K562 (cell line): ENCODE measurements at regions not wholly inside any gene's neighbourhood (a gene's known extent, or its start where the extent isn't known, plus 50 kb on each side); places are given as distances from the start of the nearest gene placed in this dataset.
A peak's percentile ranks its signal among the peaks of the same experiment; 100 is the strongest.
"Not testable (repeated sequence)": the region's sequence is repeated elsewhere in the genome, so short reads cannot be mapped to it uniquely, and the experiment has no call there.

Experiments
- ATAC-seq: fragments of 200-7000 bp; cut with Tn5 transposase; 3 replicates; pipeline ENCODE4 v1.9.1; 2020; ENCODE audit warnings: moderate library complexity
- BruUV-seq: library from RNA; stranded (reverse); fragments of 400-500 nt; replicated peaks from 2 replicates; lab custom pipeline; 2021; lab: Mats Ljungman, UMichigan
- CTCF ChIA-PET: fragments of 300-600 bp; formaldehyde crosslinking; extraction: SDS; loops from one replicate; lab custom pipeline; 2021; ENCODE audit warnings: low intra/inter-chr PET ratio; lab: Yijun Ruan, JAX
- POLR2A ChIA-PET: fragments of 300-600, 350-650 bp; sonication (Branson Sonifier 250); formaldehyde crosslinking; extraction: SDS; loops from one replicate; lab custom pipeline; 2021; ENCODE audit warnings: antibody characterized with exemption, inconsistent platforms; lab: Yijun Ruan, JAX
- DNase-seq, 4 experiments: peaks; one replicate each; pipeline versions ENCODE4 v3.0.0 to v3.0.0-alpha.2; 2011 to 2018; ENCODE audit warnings: low spot score in 3 of 4, mixed read lengths in 3 of 4; ENCODE audit errors: extremely low read depth in 1 of 4
- FAIRE-seq: peaks from 2 replicates; lab custom pipeline; 2011; peaks lifted over from hg19 to GRCh38; lab: Jason Lieb, UNC
- H2AFZ ChIP-seq: 2 replicates; pipeline ENCODE4 v1.6.0; 2011; ENCODE audit warnings: low read depth, low read length, control low read depth, inconsistent platforms
- H3K27ac ChIP-seq: fragments of 200-600 bp; 3 replicates; pipeline ENCODE4 v1.8.0; 2011; ENCODE audit warnings: low read depth, mild to moderate bottlenecking, control low read depth, inconsistent platforms, low read length, moderate library complexity, mixed read lengths; ENCODE audit errors: extremely low read depth
- H3K27me3 ChIP-seq, 2 experiments: fragments of 300-600 bp in 1 of 2; 2 replicates in 1 of 2; 3 replicates in 1 of 2; pipeline versions ENCODE4 v1.6.0 to v1.8.0; 2011; ENCODE audit warnings: inconsistent platforms in 2 of 2, low read length in 2 of 2, mild to moderate bottlenecking in 1 of 2, mixed read lengths in 1 of 2, moderate library complexity in 1 of 2; ENCODE audit not compliant: control insufficient read depth in 2 of 2, insufficient read depth in 2 of 2
- H3K36me3 ChIP-seq: fragments of 300-600 bp; 3 replicates; pipeline ENCODE4 v1.8.0; 2011; ENCODE audit warnings: mild to moderate bottlenecking, low read length, inconsistent platforms; ENCODE audit not compliant: control insufficient read depth, insufficient read depth
- H3K4me1 ChIP-seq, 2 experiments: fragments of 200-600 bp in 1 of 2; replicated peaks in 1 of 2; 2 replicates in 1 of 2; 3 replicates in 1 of 2; pipeline versions ENCODE4 v1.5.1 to v1.8.0; 2011; ENCODE audit warnings: inconsistent platforms in 2 of 2, low read length in 2 of 2, mild to moderate bottlenecking in 1 of 2, mixed read lengths in 1 of 2, moderate library complexity in 1 of 2; ENCODE audit not compliant: control insufficient read depth in 2 of 2, insufficient read depth in 2 of 2
- H3K4me2 ChIP-seq: 2 replicates; pipeline ENCODE4 v1.6.1; 2011; ENCODE audit warnings: low read length, control low read depth, inconsistent platforms, mixed read lengths; ENCODE audit not compliant: insufficient read depth
- H3K4me3 ChIP-seq: fragments of 200-600 bp; sonication (generic), shearing (Covaris generic); 2 replicates; pipeline ENCODE4 v1.5.1; 2016; ENCODE audit warnings: control low read depth, inconsistent platforms
- H3K79me2 ChIP-seq: fragments of 200-600 bp; 3 replicates; pipeline ENCODE4 v1.8.0; 2011; ENCODE audit warnings: low read length, inconsistent platforms; ENCODE audit not compliant: control insufficient read depth, insufficient read depth
- H3K9ac ChIP-seq, 2 experiments: 2 replicates each; pipeline versions ENCODE4 v1.6.0 to v1.6.1; 2011; ENCODE audit warnings: low read depth in 2 of 2, low read length in 2 of 2, control low read depth in 1 of 2, inconsistent platforms in 1 of 2, mild to moderate bottlenecking in 1 of 2, mixed read lengths in 1 of 2; ENCODE audit not compliant: insufficient read depth in 1 of 2
- H3K9me1 ChIP-seq: one replicate; pipeline ENCODE4 v1.6.0; 2011; ENCODE audit warnings: inconsistent platforms, mild to moderate bottlenecking, low read length, moderate library complexity; ENCODE audit not compliant: control insufficient read depth, insufficient read depth
- H3K9me3 ChIP-seq: replicated peaks from 2 replicates; pipeline ENCODE4 v1.5.1; 2011; ENCODE audit warnings: low read depth, low read length, inconsistent platforms; ENCODE audit not compliant: control insufficient read depth, insufficient read depth
- H4K20me1 ChIP-seq: replicated peaks from 2 replicates; pipeline ENCODE4 v1.6.1; 2011; ENCODE audit warnings: low read length, inconsistent platforms, mixed read lengths; ENCODE audit not compliant: control insufficient read depth, insufficient read depth
- ARID4B ChIP-seq: sonication (generic); formaldehyde crosslinking; IDR thresholded peaks from 2 replicates; pipeline ENCODE4 v1.8.0; 2022; ENCODE audit warnings: mild to moderate bottlenecking, missing genetic modification reagents
- CBFA2T3 ChIP-seq: fragments of 450-650 bp; IDR thresholded peaks from 2 replicates; pipeline ENCODE4 v1.6.1; 2017
- CEBPB ChIP-seq: fragments of 450-650 bp; IDR thresholded peaks from 2 replicates; pipeline ENCODE4 v1.6.1; 2016; ENCODE audit warnings: missing genetic modification characterization, missing compliant biosample characterization
- CEBPG ChIP-seq, 3 experiments: fragments of 200-800 bp in 1 of 3; sonication (Bioruptor generic) in 1 of 3; sonication (generic) in 1 of 3; formaldehyde crosslinking in 1 of 3; IDR thresholded peaks in 2 of 3; conservative IDR thresholded peaks in 1 of 3; 2 replicates each; pipeline versions ENCODE4 v1.6.1 to v1.8.0; 2016 to 2022; ENCODE audit warnings: missing compliant biosample characterization in 2 of 3, missing genetic modification characterization in 2 of 3, mild to moderate bottlenecking in 1 of 3, missing genetic modification reagents in 1 of 3
- FOXK2 ChIP-seq, 2 experiments: fragments of 450-650 bp; IDR thresholded peaks in 1 of 2; conservative IDR thresholded peaks in 1 of 2; 2 replicates each; pipeline ENCODE4 v1.6.1; 2016; ENCODE audit warnings: low read depth in 2 of 2, mild to moderate bottlenecking in 1 of 2
- MCM3 ChIP-seq: fragments of 450-650 bp; IDR thresholded peaks from 2 replicates; pipeline ENCODE4 v1.6.1; 2016
- NFE2 ChIP-seq: IDR thresholded peaks from 2 replicates; pipeline ENCODE4 v1.6.1; 2014; ENCODE audit warnings: antibody characterized with exemption, low read depth
- SMAD4 ChIP-seq: fragments of 250-450 bp; sonication (Bioruptor Pico); conservative IDR thresholded peaks from 2 replicates; pipeline ENCODE4 v1.8.0; 2021; ENCODE audit warnings: inconsistent platforms, mild to moderate bottlenecking, moderate library complexity
- ZNF174 ChIP-seq: fragments of 250-450 bp; sonication (Bioruptor Pico); IDR thresholded peaks from 2 replicates; pipeline ENCODE4 v1.4.0; 2020; ENCODE audit warnings: mild to moderate bottlenecking
- WGBS: fragments of 100-300 bp; shearing (Covaris generic); methylation state at CpG from one replicate; pipeline ENCODE4 v1.1.6; 2016; ENCODE audit warnings: low coverage, mixed read lengths; ENCODE audit not compliant: insufficient coverage; ENCODE audit errors: missing lambda C conversion rate; 5-methylcytosine and 5-hydroxymethylcytosine counted together
- in situ Hi-C: fragments of 300-500 bp; cut with MboI; formaldehyde crosslinking; loops from 4 replicates; pipeline ENCODE4 v1.15.0; 2018; ENCODE audit warnings: inconsistent platforms, mixed read lengths
- intact Hi-C: fragments of 100-400 bp; cut with micrococcal nuclease; formaldehyde crosslinking; loops from 2 replicates; pipeline ENCODE4 v1.14.2; 2022

GRCh38 chr14:49965068-49965651 lies 72.3 kb downstream of the ARF6 start:
- H3K9ac ChIP-seq; FAIRE-seq; CTCF ChIA-PET; in situ Hi-C loops; H4K20me1 ChIP-seq; H3K27me3 ChIP-seq; H3K36me3 ChIP-seq; H3K4me3 ChIP-seq; intact Hi-C loops; BruUV-seq; H3K4me2 ChIP-seq; H3K79me2 ChIP-seq; ATAC-seq; H3K27ac ChIP-seq; H3K9me3 ChIP-seq; H3K9me1 ChIP-seq; H2AFZ ChIP-seq; DNase-seq; TF ChIP-seq CEBPG (CRISPR knock-in tag; IDR thresholded peaks at IDR 0.05): not testable (repeated sequence)
- peak; percentile 48; the same call in 1 of the 2 replicates for TF ChIP-seq CEBPB (tag)
- peak; percentile 29 for TF ChIP-seq CBFA2T3
- TF ChIP-seq CEBPG (tag; conservative IDR thresholded peaks at IDR 0.05 in 1 of 2, IDR thresholded peaks at IDR 0.05 in 1 of 2) = 0 out of 4 replicates have a peak, but pooled peaks of 1 of the 2 experiments have one; percentile 16
- POLR2A ChIA-PET = interaction anchor here (0.6 kb wide), 1 partner anchor 18 kb away, joined by 4 read pairs; no protein-coding TSS in a partner anchor
- peaks cover 0 to 30% of the 10 kb centered on the region in 2 experiments; a peak in 4 of 5 replicates for H3K4me1 ChIP-seq
- 72% methylated on average over 8 of the region's 8 CpGs for WGBS

DNA sequence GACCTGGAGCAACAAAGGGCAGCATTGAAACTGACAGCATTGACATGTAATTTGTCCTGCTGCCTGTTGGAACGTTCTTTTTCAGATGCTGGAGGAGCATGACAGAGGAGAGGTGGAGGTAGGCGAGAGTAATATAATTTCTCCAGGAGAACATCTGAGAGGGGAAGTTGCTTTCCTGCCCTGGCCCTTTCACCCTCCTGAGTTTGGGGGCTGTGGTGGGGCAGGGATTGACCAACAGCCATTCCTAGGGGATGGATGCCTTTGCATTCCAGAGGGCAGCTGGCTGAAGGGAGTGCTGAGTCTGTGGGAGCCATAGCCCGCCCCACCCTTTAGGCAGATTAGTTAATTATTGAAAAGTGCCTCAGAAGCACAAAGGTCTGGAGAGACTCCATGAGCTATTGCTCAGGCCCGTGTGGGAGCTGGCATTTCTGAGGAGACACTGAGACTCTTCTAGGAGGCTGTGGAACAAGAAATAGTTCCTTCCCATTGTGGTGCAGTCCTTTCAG lies 73.5 kb downstream of the ARF6 start:
- H4K20me1 ChIP-seq = no peaks in the 10 kb centered on the region
- H3K27me3 ChIP-seq = no peaks in the 10 kb centered on the region
- no peaks in the 10 kb centered on the region for H3K9me3 ChIP-seq
- no peaks in the 10 kb centered on the region for H3K36me3 ChIP-seq
- no peak overlapping the region for H3K4me3 ChIP-seq
- no peak overlapping the region for H3K4me2 ChIP-seq
- TF ChIP-seq MCM3 = no peak
- TF ChIP-seq ZNF174 = no peak
- no peak for TF ChIP-seq NFE2
- TF ChIP-seq SMAD4 = no peak
- no peak for TF ChIP-seq ARID4B (CRISPR knock-in tag)
- no peak for TF ChIP-seq FOXK2 (conservative IDR thresholded peaks at IDR 0.05 in 1 of 2, IDR thresholded peaks at IDR 0.05 in 1 of 2; ENCODE audit: low read depth in 2 of 2)
- ChIA-PET POLR2A (no interaction called here), CTCF (no interaction called here)
- H3K4me1 ChIP-seq = peaks cover 0 to 37% of the 10 kb centered on the region in 2 experiments; a peak in 4 of 5 replicates
- H3K9ac ChIP-seq = peak overlapping the region in 1 of 2 experiments; percentile 73; a peak in 1 of 4 replicates
- ATAC-seq (no peak), FAIRE-seq (no peak), DNase-seq (no peak)
- no peaks in the 10 kb centered on the region for H3K79me2 ChIP-seq
- 43% methylated on average over 3 of the region's 4 CpGs for WGBS
- intact Hi-C loops (no loop called here), in situ Hi-C loops (no loop called here)
- no peaks in the 10 kb centered on the region for H3K9me1 ChIP-seq
- peak overlapping the region; percentile 56; the same call in 1 of the 2 replicates for H2AFZ ChIP-seq
- BruUV-seq = no TSS peak
- H3K27ac ChIP-seq = no peak overlapping the region
